Gastrocnemius medialis (tissue), 4 donors: ENCODE measurements at regions not wholly inside any gene's neighbourhood (a gene's known extent, or its start where the extent isn't known, plus 50 kb on each side); places are given as distances from the start of the nearest gene placed in this dataset.

Source experiments
- POLR2A ChIP-seq, 2 donors: fragments of 450-650 bp; IDR thresholded peaks; one replicate each; pipeline ENCODE4 v1.6.1; 2017; ENCODE audit warnings: antibody characterized with exemption in 2 of 2, mild to moderate bottlenecking in 2 of 2, moderate library complexity in 2 of 2
- TF ChIP-seq, protein P1 (sequence below), 5 experiments: fragments of 450-650 bp in 3 of 5; fragments of 200-600 bp in 2 of 5; sonication (generic) in 2 of 5; IDR thresholded peaks in 4 of 5; conservative IDR thresholded peaks in 1 of 5; 1 replicate in 4 of 5; 2 replicates in 1 of 5; pipeline ENCODE4 v1.5.1; 2016 to 2019; ENCODE audit warnings: antibody characterized with exemption in 5 of 5, mild to moderate bottlenecking in 3 of 5, moderate library complexity in 3 of 5

GRCh38 chr10:2676455-2676854 lies 390.9 kb upstream of the PFKP start:
- TF ChIP-seq, protein P1, sequence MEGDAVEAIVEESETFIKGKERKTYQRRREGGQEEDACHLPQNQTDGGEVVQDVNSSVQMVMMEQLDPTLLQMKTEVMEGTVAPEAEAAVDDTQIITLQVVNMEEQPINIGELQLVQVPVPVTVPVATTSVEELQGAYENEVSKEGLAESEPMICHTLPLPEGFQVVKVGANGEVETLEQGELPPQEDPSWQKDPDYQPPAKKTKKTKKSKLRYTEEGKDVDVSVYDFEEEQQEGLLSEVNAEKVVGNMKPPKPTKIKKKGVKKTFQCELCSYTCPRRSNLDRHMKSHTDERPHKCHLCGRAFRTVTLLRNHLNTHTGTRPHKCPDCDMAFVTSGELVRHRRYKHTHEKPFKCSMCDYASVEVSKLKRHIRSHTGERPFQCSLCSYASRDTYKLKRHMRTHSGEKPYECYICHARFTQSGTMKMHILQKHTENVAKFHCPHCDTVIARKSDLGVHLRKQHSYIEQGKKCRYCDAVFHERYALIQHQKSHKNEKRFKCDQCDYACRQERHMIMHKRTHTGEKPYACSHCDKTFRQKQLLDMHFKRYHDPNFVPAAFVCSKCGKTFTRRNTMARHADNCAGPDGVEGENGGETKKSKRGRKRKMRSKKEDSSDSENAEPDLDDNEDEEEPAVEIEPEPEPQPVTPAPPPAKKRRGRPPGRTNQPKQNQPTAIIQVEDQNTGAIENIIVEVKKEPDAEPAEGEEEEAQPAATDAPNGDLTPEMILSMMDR (IDR thresholded peaks at IDR 0.05 in 4 of 5, conservative IDR thresholded peaks at IDR 0.05 in 1 of 5) = no peak
- TF ChIP-seq POLR2A (IDR thresholded peaks at IDR 0.05) = no peak
